Dedifferentiated amniotic fluid mesenchymal stem cell (primary cell): ENCODE measurements at regions not wholly inside any gene's neighbourhood (a gene's known extent, or its start where the extent isn't known, plus 50 kb on each side); places are given as distances from the start of the nearest gene placed in this dataset.
"Not testable (repeated sequence)": the region's sequence is repeated elsewhere in the genome, so short reads cannot be mapped to it uniquely, and the experiment has no call there.

ENCODE experiments used
- DNase-seq: peaks from one replicate; pipeline ENCODE4 v3.0.0-alpha.2; 2016; ENCODE audit errors: extremely low spot score

DNA sequence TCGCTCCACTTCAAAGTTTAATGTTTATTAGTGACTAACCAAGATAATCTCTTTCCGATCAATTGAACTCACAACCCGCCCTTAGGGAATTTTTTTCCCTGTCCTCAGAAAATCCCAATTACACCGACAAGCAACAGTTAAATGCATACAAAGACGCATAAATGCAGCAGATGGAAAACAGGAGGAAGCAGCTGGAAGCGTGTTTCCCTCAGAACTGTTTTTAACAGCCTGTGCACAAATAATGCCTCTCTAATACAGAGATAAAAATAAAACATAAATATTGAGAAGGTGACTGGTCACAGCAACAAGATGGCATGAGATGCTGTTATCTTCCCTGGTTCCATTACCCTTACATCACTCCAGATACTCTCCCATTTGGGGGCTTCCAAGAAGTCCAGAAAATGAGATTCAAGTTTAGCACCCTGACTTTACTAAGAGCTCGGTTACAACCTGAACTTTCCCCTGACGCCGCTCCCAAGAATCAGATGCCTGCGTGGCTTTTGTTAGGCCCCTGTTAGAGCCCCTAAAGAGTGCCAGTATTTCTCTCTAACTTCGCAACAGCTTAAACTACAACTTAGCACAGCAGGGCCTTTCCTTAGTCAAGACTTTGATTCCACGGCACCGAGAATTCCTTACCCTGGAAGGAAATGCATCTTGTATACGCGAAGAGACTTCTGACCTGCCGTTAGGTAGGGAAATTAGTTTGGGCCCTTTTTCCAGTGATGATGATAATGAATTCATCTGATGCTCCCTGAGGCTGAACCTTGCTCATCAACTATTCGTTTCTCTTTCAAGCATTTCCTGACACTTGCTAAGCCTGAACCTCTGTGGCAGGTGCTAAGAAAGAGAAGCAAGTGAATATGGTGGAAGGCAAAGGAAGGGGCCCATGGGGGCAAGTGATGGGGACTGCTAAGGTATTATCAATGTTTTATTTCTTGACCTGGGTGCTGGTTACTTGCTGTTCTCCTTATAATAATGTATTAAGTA is 137.7 kb upstream of the SMYD2 start:
- DNase-seq = no peak

DNA sequence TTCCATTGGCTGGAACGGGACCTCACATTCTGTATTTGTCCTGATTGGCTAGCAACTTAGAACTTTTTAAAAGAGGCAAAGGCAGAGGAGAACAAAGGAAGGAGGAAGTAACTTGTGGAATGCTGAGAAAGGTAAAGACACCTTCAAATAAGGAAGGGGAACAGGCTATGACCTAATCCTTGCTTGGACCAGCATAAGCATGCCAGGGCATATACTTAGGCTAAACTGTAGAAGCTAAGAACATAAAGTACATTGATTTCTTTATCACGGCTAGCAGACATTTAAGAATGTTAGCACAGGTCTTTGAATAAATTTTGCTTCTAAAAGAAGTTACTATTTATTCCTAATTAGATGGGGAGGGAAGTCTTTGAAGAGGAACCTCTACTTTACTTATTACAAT is 136.4 kb upstream of the SMYD2 start:
- DNase-seq = not testable (repeated sequence)

DNA sequence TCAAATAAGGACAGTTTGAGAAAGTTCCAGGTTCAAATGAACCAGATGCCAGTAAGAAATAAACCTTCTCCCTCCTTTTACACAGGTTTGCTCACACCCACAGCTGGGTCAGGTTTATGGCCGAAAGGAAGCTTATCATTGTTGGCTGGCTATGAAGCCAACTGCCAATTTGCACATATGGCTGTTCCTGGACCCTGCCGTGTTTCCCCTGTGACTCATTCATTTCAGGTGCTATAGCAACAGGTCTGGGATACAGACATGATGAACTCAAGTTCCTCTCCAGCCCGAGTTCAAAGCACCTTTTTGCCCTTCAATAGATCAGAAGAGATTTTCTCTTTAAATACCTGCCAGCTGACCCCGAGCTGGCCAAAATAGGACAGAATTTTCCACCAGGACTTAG is 134.4 kb upstream of the SMYD2 start:
- DNase-seq = no peak

GRCh38 chr1:214154596-214155292 is 126.2 kb upstream of the SMYD2 start:
- DNase-seq = no peak

DNA sequence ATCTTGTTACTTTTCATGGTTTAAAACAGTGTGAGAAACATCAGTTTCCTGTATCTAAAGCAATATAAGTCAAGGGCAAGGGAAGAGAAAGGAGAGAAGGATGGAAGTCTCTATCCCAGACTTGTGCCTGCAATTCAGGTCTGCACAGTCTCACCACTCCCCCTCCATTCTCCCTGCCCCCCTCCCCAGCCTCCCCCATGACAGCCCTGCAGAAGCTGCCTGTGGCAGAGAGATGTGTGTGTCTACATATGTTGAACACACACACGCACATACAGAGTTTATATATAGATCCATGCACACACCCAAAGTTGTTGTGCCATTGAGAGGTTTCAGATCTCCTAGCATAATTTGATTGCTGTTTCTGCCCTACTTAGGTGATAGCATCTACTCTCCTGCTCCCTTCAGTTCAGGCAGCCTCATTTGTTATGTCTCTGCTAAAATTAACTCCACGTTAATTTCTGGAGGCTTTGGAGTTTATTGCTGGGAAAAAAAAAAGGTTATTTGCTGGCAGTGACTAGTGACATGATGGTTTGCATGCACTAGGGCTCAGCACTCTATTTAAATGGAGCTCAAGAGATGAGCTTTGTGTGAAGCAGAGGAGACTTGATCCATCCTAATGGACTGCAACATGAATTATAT is 124.9 kb upstream of the SMYD2 start:
- DNase-seq = no peak

DNA sequence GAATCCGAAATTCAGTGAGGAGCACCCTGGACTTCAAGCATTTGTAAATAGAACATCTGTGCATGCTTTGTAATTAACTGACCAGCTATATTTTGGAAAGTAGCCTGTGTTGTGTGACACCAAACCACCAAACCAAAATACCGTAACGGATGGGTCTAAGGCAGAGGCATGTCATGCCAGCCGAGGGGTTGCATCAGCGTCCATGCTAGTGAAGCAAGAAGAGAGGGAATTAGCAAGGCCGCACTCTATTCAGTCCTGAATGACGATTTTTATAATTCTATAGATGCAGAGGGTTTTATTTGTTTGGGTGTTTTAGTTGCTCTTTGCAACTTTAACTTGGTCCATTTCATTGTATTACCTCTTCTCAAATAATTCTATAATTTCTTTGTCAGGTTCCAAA is 116.8 kb upstream of the SMYD2 start:
- no peak for DNase-seq

- no peak for DNase-seq
Measured at GRCh38 chr1:214165850-214166374, 115.0 kb upstream of the SMYD2 start.

GRCh38 chr1:214174508-214175199 is 106.3 kb upstream of the SMYD2 start:
- no peak for DNase-seq

- DNase-seq = no peak
Measured at GRCh38 chr1:214178102-214178501, 102.9 kb upstream of the SMYD2 start.

- DNase-seq = no peak
Measured at GRCh38 chr1:214184992-214185391, 96.0 kb upstream of the SMYD2 start.

- no peak for DNase-seq
Measured at GRCh38 chr1:214186103-214186824, 94.7 kb upstream of the SMYD2 start.

DNA sequence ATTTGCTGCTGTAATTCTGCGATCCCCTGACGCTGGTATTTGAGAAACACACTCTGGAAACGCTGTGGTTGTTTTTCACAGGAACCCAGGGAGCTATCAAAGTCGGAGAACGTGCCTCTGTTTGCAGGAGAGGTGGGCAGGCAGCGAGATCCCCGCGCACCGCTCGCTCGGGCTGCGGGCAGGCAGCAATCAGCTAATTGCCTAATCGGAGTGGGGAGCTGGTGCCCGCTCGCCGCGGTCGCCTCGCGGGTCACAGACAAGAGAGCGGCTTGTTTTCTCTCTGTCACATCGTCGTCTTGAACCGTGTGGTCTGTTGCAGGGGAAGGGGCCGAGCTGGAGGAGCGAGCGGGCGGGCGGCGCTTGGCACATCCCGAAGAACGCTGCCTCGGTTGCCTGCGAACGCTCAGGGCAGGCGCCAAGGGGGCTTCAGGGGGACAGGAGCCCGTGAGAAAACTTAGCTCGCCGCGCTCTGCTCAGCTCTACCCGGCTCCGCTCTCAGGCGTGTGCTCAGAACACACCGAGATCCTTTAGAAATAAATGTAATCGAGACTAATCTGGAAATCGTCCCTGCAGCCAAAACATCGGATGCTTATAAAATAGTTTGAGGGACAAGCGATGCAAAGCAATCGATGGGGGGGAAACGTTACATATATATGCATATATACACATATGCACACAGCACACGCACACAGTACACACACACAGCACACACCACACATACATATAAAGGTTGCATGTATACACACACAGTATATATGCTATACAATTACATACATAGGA is 93.6 kb upstream of the SMYD2 start:
- DNase-seq = no peak

GRCh38 chr1:214187933-214188332 is 93.0 kb upstream of the SMYD2 start:
- no peak for DNase-seq

DNA sequence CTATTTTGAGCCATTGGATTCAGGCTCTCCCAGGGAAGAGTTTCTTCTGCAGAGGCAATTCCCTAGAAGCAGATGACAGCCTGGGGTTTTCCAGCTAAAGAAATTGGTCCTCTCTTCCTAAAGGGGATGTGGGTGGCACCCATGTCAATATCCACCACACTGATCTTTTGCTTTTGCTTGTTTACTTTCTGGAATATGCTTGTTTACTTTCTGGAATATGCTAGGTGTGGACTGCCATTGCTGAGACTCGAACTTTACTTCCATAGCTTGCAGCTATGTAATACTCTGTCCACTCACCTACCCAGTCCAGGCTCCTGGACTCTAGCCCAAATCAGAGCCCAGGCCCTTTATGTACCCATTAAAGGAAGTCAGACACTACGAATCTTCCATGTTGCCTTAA is 92.1 kb upstream of the SMYD2 start:
- no peak for DNase-seq

- DNase-seq = no peak
Measured at GRCh38 chr1:214192825-214193643, 87.9 kb upstream of the SMYD2 start.

- DNase-seq = no peak
Measured at GRCh38 chr1:214193691-214194090, 87.3 kb upstream of the SMYD2 start.

- no peak for DNase-seq
Measured at GRCh38 chr1:214198571-214198970, 82.4 kb upstream of the SMYD2 start.

DNA sequence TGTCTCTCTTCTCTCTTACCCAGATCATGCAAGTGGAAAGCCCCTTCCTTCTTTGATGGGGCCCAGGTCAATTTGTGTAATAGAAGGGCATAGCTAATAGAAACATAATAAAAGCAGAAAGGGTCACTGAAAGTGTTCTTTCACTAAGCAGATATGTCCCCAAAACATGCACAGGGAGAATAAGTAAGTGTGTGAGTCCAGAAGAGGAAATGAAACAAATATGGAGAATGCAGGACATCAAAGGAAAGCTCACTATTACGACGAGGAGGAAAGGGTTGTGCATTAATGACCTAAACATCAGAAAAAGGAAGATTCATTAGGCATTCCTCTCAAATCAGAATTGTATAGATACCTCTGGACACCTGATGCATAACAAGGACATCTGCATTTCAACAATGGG is 81.4 kb upstream of the SMYD2 start:
- no peak for DNase-seq

DNA sequence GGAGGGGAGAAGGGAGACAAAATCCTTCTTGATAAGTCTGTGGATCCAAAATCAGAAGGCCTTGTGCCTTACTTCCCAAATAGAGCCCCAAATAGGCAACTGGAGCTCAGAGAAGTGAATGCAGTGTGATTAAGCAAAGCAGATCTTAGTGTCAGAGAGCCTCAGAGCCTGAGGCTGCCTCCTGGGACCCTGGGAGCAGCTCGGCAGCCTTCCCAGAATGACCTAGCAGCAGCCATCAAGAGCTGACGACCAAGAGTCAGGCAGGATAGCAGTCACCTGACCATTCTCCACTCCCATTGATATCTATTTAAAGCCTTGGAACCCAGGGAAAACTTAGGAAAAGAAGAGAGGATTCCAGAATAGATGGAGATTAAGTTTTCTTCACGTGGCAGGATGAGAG is 78.0 kb upstream of the SMYD2 start:
- DNase-seq = no peak
